H9 (cell line): ENCODE measurements at regions not wholly inside any gene's neighbourhood (a gene's known extent, or its start where the extent isn't known, plus 50 kb on each side); places are given as distances from the start of the nearest gene placed in this dataset.

Experiments used
- DNase-seq: peaks from one replicate; pipeline ENCODE4 v3.0.0-alpha.2; 2017
- H2AFZ ChIP-seq: one replicate; pipeline ENCODE4 v1.6.1; 2013; ENCODE audit warnings: mild to moderate bottlenecking, low read length, control low read depth, moderate library complexity
- H2AK5ac ChIP-seq: 2 replicates; pipeline ENCODE4 v1.6.1; 2013; ENCODE audit warnings: low read length, control low read depth, mixed read lengths; ENCODE audit not compliant: insufficient read length
- H2BK120ac ChIP-seq: one replicate; pipeline ENCODE4 v1.6.1; 2013; ENCODE audit warnings: low read depth, mild to moderate bottlenecking, low read length, control low read depth, inconsistent platforms; ENCODE audit not compliant: poor library complexity, severe bottlenecking
- H2BK12ac ChIP-seq: 2 replicates; pipeline ENCODE4 v1.6.1; 2013; ENCODE audit warnings: low read length, control low read depth, mixed read lengths, low read depth; ENCODE audit not compliant: insufficient read length
- H2BK15ac ChIP-seq: 2 replicates; pipeline ENCODE4 v1.6.1; 2013; ENCODE audit warnings: low read depth, low read length, control low read depth
- H2BK20ac ChIP-seq: one replicate; pipeline ENCODE4 v1.6.1; 2013; ENCODE audit warnings: low read depth, mild to moderate bottlenecking, low read length, control low read depth, inconsistent platforms; ENCODE audit not compliant: poor library complexity, severe bottlenecking
- H2BK5ac ChIP-seq: 2 replicates; pipeline ENCODE4 v1.6.1; 2013; ENCODE audit warnings: low read length, control low read depth, mixed read lengths; ENCODE audit not compliant: insufficient read length
- H3K14ac ChIP-seq: 2 replicates; pipeline ENCODE4 v1.6.1; 2013; ENCODE audit warnings: low read length, control low read depth; ENCODE audit not compliant: insufficient read depth
- H3K18ac ChIP-seq: 2 replicates; pipeline ENCODE4 v1.6.1; 2013; ENCODE audit warnings: low read depth, mild to moderate bottlenecking, mixed read lengths, low read length, control low read depth; ENCODE audit not compliant: insufficient read length
- H3K23ac ChIP-seq: 2 replicates; pipeline ENCODE4 v1.6.1; 2013; ENCODE audit warnings: low read length, control low read depth, mixed read lengths, low read depth; ENCODE audit not compliant: insufficient read length
- H3K23me2 ChIP-seq: 2 replicates; pipeline ENCODE4 v1.6.1; 2013; ENCODE audit warnings: low read depth, mild to moderate bottlenecking, mixed read lengths, low read length, control low read depth; ENCODE audit not compliant: insufficient read length, poor library complexity, severe bottlenecking
- H3K27ac ChIP-seq: 2 replicates; pipeline ENCODE4 v1.5.1; 2013; ENCODE audit warnings: low read length, control low read depth, mixed read lengths, low read depth; ENCODE audit not compliant: insufficient read length
- H3K27me3 ChIP-seq: 2 replicates; pipeline ENCODE4 v1.6.1; 2013; ENCODE audit warnings: low read length, control low read depth, inconsistent platforms; ENCODE audit not compliant: insufficient read depth
- H3K4ac ChIP-seq: 2 replicates; pipeline ENCODE4 v1.6.1; 2013; ENCODE audit warnings: low read depth, mild to moderate bottlenecking, control low read depth, inconsistent platforms, low read length, moderate library complexity
- H3K4me1 ChIP-seq: 2 replicates; pipeline ENCODE4 v1.6.1; 2013; ENCODE audit warnings: low read length, control low read depth, inconsistent platforms; ENCODE audit not compliant: insufficient read depth
- H3K4me2 ChIP-seq: 2 replicates; pipeline ENCODE4 v1.6.1; 2013; ENCODE audit warnings: low read length, control low read depth, mixed read lengths; ENCODE audit not compliant: insufficient read length, insufficient read depth
- H3K56ac ChIP-seq: 2 replicates; pipeline ENCODE4 v1.6.1; 2013; ENCODE audit warnings: low read depth, mild to moderate bottlenecking, mixed read lengths, low read length, control low read depth; ENCODE audit not compliant: insufficient read length
- H3K79me1 ChIP-seq: 2 replicates; pipeline ENCODE4 v1.6.1; 2013; ENCODE audit warnings: low read depth, mild to moderate bottlenecking, moderate library complexity, low read length, control low read depth, inconsistent platforms; ENCODE audit not compliant: insufficient read depth, poor library complexity, severe bottlenecking
- H3K79me2 ChIP-seq: 2 replicates; pipeline ENCODE4 v1.6.1; 2013; ENCODE audit warnings: low read length, control low read depth, inconsistent platforms; ENCODE audit not compliant: insufficient read depth
- H3K9ac ChIP-seq: 2 replicates; pipeline ENCODE4 v1.6.1; 2013; ENCODE audit warnings: low read length, control low read depth, mixed read lengths; ENCODE audit not compliant: insufficient read length; ENCODE audit errors: extremely low read depth
- H3K9me3 ChIP-seq: one replicate; pipeline ENCODE4 v1.6.1; 2013; ENCODE audit warnings: low read depth, low read length, inconsistent platforms; ENCODE audit not compliant: control insufficient read depth
- H3T11ph ChIP-seq: one replicate; pipeline ENCODE4 v1.6.1; 2013; ENCODE audit warnings: mild to moderate bottlenecking, low read length, control low read depth, inconsistent platforms
- H4K20me1 ChIP-seq: one replicate; pipeline ENCODE4 v1.6.1; 2013; ENCODE audit not compliant: control insufficient read depth, insufficient read length, insufficient read depth
- H4K5ac ChIP-seq: 2 replicates; pipeline ENCODE4 v1.6.1; 2013; ENCODE audit warnings: low read depth, mild to moderate bottlenecking, mixed read lengths, low read length, control low read depth; ENCODE audit not compliant: insufficient read length
- H4K8ac ChIP-seq: replicated peaks from 2 replicates; pipeline ENCODE4 v1.6.1; 2013; ENCODE audit warnings: low read length, control low read depth, mixed read lengths, low read depth; ENCODE audit not compliant: insufficient read length
- H4K91ac ChIP-seq: 2 replicates; pipeline ENCODE4 v1.6.1; 2013; ENCODE audit warnings: low read depth, mild to moderate bottlenecking, moderate library complexity, mixed read lengths, low read length, control low read depth; ENCODE audit not compliant: insufficient read length
- H3K27ac Mint-ChIP-seq, 3 experiments: 2 replicates in 2 of 3; 3 replicates in 1 of 3; pipeline ENCODE4 v1.8.0; 2020 to 2021; ENCODE audit warnings: mixed read lengths in 3 of 3, mild to moderate bottlenecking in 1 of 3, moderate library complexity in 1 of 3
- H3K27me3 Mint-ChIP-seq: 2 replicates; pipeline ENCODE4 v1.8.0; 2021; ENCODE audit warnings: low read depth, mild to moderate bottlenecking, moderate library complexity, mixed read lengths
- H3K36me3 Mint-ChIP-seq, 3 experiments: 2 replicates in 2 of 3; 3 replicates in 1 of 3; pipeline ENCODE4 v1.8.0; 2020 to 2021; ENCODE audit warnings: low read depth in 3 of 3, mixed read lengths in 3 of 3; ENCODE audit not compliant: insufficient read depth in 1 of 3
- H3K4me1 Mint-ChIP-seq, 2 experiments: 2 replicates each; pipeline ENCODE4 v1.8.0; 2020; ENCODE audit warnings: mixed read lengths in 2 of 2
- H3K4me3 Mint-ChIP-seq, 2 experiments: 2 replicates in 1 of 2; 3 replicates in 1 of 2; pipeline ENCODE4 v1.8.0; 2020 to 2021; ENCODE audit warnings: mild to moderate bottlenecking in 2 of 2, mixed read lengths in 2 of 2, moderate library complexity in 1 of 2
- H3K9me3 Mint-ChIP-seq, 2 experiments: 2 replicates in 1 of 2; 3 replicates in 1 of 2; pipeline ENCODE4 v1.8.0; 2020; ENCODE audit warnings: mild to moderate bottlenecking in 2 of 2, mixed read lengths in 2 of 2, moderate library complexity in 1 of 2
- TF ChIP-seq, protein P1 (sequence below): fragments of 200-600 bp; sonication (generic); conservative IDR thresholded peaks from 3 replicates; pipeline ENCODE4 v1.8.0; 2021; ENCODE audit warnings: antibody characterized with exemption, mild to moderate bottlenecking

- Histone ChIP-seq H4K8ac (no peak overlapping the region), H3K4ac (no peak overlapping the region), H3K4me2 (no peak overlapping the region), H2BK5ac (no peak overlapping the region), H3T11ph (no peak overlapping the region), H4K91ac (no peak overlapping the region), H3K27me3 (no peaks in the 10 kb centered on the region), H3K9ac (no peak overlapping the region), H2AFZ (no peak overlapping the region), H3K23ac (no peak overlapping the region), H3K14ac (no peak overlapping the region), H2BK120ac (no peak overlapping the region), H3K27ac (no peak overlapping the region), H3K9me3 (no peaks in the 10 kb centered on the region), H3K4me1 (no peaks in the 10 kb centered on the region), H2BK20ac (no peak overlapping the region), H3K23me2 (no peaks in the 10 kb centered on the region), H4K20me1 (no peaks in the 10 kb centered on the region), H3K79me1 (no peaks in the 10 kb centered on the region), H2BK12ac (no peak overlapping the region), H2AK5ac (no peak overlapping the region), H3K56ac (no peak overlapping the region), H2BK15ac (no peak overlapping the region), H4K5ac (no peak overlapping the region), H3K18ac (no peak overlapping the region), H3K79me2 (no peaks in the 10 kb centered on the region)
- Mint-ChIP-seq H3K9me3 (peaks cover 0 to 2% of the 10 kb centered on the region in 2 experiments; a peak in 1 of 5 replicates), H3K4me3 (no peak overlapping the region), H3K27me3 (peaks cover 13% of the 10 kb centered on the region), H3K36me3 (no peaks in the 10 kb centered on the region), H3K27ac (no peak overlapping the region), H3K4me1 (no peaks in the 10 kb centered on the region)
- TF ChIP-seq, protein P1, sequence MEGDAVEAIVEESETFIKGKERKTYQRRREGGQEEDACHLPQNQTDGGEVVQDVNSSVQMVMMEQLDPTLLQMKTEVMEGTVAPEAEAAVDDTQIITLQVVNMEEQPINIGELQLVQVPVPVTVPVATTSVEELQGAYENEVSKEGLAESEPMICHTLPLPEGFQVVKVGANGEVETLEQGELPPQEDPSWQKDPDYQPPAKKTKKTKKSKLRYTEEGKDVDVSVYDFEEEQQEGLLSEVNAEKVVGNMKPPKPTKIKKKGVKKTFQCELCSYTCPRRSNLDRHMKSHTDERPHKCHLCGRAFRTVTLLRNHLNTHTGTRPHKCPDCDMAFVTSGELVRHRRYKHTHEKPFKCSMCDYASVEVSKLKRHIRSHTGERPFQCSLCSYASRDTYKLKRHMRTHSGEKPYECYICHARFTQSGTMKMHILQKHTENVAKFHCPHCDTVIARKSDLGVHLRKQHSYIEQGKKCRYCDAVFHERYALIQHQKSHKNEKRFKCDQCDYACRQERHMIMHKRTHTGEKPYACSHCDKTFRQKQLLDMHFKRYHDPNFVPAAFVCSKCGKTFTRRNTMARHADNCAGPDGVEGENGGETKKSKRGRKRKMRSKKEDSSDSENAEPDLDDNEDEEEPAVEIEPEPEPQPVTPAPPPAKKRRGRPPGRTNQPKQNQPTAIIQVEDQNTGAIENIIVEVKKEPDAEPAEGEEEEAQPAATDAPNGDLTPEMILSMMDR, result no peak
- DNase-seq, result no peak
These were observed 509.8 kb downstream of the DIRAS2 start for GRCh38 chr9:90132866-90133265.
